ENCODE measurements at regions not wholly inside any gene's neighbourhood (a gene's known extent, or its start where the extent isn't known, plus 50 kb on each side); places are given as distances from the start of the nearest gene placed in this dataset.

DNA sequence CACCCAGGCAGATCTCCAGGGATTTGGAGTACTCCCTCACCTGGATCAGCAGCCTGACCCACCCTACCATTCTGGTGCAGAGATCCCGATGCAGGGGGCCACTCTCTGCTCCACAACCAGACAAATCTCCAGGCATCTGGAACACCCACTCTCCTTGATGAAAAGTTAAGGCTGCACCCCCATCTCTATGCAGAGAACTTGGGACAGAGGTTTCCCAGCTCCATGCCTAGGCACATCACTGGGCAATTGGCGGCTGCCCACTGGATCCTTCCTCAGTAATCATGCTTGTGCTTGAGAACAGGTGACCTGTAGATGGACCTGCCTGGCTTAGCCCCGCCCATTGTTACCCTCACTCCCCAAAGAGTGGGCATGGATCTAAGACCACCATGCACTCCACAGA lies 624.9 kb downstream of the CBLN2 start:
- no peak for DNase-seq (ENCODE audit: extremely low read depth, low read depth)
- TF ChIP-seq, protein P1, sequence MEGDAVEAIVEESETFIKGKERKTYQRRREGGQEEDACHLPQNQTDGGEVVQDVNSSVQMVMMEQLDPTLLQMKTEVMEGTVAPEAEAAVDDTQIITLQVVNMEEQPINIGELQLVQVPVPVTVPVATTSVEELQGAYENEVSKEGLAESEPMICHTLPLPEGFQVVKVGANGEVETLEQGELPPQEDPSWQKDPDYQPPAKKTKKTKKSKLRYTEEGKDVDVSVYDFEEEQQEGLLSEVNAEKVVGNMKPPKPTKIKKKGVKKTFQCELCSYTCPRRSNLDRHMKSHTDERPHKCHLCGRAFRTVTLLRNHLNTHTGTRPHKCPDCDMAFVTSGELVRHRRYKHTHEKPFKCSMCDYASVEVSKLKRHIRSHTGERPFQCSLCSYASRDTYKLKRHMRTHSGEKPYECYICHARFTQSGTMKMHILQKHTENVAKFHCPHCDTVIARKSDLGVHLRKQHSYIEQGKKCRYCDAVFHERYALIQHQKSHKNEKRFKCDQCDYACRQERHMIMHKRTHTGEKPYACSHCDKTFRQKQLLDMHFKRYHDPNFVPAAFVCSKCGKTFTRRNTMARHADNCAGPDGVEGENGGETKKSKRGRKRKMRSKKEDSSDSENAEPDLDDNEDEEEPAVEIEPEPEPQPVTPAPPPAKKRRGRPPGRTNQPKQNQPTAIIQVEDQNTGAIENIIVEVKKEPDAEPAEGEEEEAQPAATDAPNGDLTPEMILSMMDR (IDR thresholded peaks at IDR 0.05; ENCODE audit: low read depth, low read length, missing control alignments), result no peak
- no peak overlapping the region for H3K4me3 ChIP-seq (replicated peaks; ENCODE audit: low read depth, low read length)

DNA sequence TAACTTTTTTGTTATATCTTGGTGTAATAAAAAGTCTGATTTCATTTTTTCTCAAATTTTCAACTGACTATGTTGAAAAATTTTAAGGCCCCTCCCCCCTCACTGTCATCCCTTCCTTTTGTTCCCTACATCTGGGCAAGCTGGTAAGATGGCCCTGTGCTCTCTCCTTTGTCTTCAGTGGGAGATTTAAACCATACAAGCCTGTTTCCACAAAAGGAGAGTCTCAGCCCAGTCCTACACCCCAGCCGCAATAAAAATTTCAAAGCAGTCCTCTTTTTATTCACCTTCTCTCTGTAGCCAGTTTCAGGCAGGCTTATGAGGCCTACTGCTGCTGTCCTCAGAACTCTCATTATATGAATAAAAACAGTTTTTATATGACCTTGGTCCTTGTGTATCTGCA lies 630.5 kb downstream of the CBLN2 start:
- DNase-seq (ENCODE audit: extremely low read depth, low read depth), result no peak
- H3K4me3 ChIP-seq (replicated peaks; ENCODE audit: low read depth, low read length), result no peak overlapping the region
- TF ChIP-seq, protein P1 (IDR thresholded peaks at IDR 0.05; ENCODE audit: low read depth, low read length, missing control alignments), result no peak

DNA sequence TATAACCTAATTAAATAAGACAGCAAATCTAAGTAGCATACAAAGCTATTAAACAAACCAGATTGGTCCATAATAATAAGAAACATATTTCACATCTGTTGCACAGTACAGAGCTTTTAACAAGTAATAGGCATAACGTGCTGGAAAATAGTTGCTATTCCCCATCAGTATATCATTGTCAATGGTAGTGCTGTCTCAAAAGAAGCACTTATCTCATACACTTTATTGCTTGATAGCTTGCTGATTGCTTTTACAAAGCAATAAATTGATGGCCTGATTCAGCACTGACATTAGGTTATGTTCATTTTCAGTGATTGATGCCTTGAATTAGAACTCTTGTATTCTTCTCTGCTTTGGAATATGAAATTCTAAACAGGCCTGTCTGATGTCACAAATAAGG lies 641.7 kb downstream of the CBLN2 start:
- DNase-seq (ENCODE audit: extremely low read depth, low read depth), result no peak
- TF ChIP-seq, protein P1 (IDR thresholded peaks at IDR 0.05; ENCODE audit: low read depth, low read length, missing control alignments), result no peak

DNA sequence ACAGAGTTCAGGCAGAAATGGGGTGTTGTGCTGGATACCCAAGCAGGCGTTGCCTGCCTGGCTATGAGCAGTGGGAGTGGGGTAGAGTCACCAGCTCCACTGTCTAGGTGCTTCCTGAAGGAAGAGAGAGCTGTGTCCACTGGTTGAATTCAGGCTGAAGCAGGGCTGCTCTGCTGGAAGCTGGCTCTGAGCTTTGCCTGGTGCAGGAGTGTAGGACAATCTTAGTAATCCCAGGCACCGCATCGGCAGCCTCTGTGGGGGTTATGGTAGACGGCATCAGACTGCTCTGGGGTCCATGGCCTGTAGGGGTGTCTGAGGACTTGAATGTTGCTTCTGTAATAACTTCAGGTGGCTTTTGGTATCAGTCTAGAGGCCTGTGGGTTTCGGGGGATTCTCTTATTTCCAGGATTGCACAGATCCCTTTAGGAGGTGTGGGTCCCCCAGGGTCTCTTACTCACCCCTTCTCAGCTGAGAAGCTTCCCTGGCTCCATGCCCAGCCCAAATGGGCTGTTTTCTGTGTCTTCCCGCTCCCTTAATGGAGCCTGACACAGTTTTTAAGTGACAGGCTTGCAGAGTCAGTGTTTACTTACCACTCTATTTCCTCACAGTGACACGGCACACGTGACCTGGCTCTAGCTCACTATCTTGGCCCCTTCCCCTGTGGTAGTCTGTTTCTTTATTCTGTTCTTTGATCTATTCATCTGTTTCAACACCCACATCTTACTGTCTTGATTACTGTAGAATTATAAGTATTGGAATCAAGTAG lies 644.3 kb downstream of the CBLN2 start:
- H3K4me3 ChIP-seq (replicated peaks; ENCODE audit: low read depth, low read length), result no peak overlapping the region
- TF ChIP-seq, protein P1 (IDR thresholded peaks at IDR 0.05; ENCODE audit: low read depth, low read length, missing control alignments), result no peak
- DNase-seq (ENCODE audit: extremely low read depth, low read depth), result no peak

More for the DNA sequence above, 641.7 kb downstream of the CBLN2 start:
- H3K4me3 ChIP-seq (replicated peaks; ENCODE audit: low read depth, low read length), result no peak overlapping the region

DNA sequence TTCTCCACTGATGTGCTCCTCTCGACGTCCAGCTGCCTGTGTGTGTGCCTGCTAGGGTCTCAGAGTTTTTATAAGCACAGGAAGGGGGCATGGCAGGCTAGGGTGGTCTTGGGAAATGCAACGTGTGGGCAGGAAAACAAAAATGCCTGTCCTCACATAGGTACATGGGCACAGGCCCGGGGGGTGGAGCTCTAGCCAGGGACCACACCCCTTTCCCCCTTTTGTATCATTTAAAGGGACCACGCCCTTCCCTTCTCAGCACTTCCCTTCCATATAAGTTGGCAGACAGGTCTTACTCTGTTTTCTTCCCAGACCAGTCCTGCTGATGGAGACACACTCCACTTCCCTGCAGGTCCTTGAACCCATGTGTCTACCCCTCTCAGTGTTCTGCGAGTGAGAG lies 645.0 kb downstream of the CBLN2 start:
- DNase-seq (ENCODE audit: extremely low read depth, low read depth), result no peak
- TF ChIP-seq, protein P1 (IDR thresholded peaks at IDR 0.05; ENCODE audit: low read depth, low read length, missing control alignments), result no peak
- no peak overlapping the region for H3K4me3 ChIP-seq (replicated peaks; ENCODE audit: low read depth, low read length)

DNA sequence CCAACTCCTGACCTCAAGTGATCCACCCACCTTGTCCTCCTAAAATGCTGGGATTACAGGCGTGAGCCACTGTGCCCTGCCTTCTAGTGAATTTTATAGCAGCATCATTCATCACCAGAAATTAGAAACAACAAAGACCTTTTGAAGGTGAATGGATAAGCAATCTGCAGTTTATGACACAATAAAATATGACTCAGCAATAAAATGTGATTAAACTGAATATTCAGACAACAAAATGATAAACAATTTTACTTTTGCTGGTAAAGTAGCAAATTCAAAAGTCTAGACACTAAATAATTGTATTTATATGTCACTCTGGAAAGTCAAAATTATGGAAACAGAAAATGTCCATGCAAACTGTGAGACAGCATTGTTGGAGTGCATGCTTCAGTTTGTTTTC lies 656.6 kb downstream of the CBLN2 start:
- DNase-seq (ENCODE audit: extremely low read depth, low read depth), result no peak
- H3K4me3 ChIP-seq (replicated peaks; ENCODE audit: low read depth, low read length), result no peak overlapping the region
- TF ChIP-seq, protein P1 (IDR thresholded peaks at IDR 0.05; ENCODE audit: low read depth, low read length, missing control alignments), result no peak

DNA sequence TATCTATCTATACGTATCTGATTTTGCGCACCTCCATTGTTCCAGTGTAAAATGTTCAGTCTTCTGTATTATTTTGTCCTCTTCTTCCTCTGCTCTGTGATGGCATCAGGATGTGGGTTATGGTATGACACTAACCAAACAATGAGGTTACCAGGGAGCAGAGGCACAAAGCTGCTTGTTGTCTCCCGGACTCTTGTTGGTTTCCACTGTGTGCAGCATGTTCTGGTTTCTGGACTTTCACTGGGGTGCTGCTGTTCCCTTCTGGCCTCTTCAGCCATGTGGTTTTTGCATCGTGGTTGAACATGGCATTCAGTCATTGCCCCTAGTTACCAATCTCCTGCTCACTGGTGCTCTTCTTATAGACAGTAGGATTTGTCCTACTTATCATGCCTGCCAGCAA lies 665.9 kb downstream of the CBLN2 start:
- TF ChIP-seq, protein P1 (IDR thresholded peaks at IDR 0.05; ENCODE audit: low read depth, low read length, missing control alignments), result no peak
- H3K4me3 ChIP-seq (replicated peaks; ENCODE audit: low read depth, low read length), result no peak overlapping the region
- DNase-seq (ENCODE audit: extremely low read depth, low read depth), result no peak
